ENCODE measurements at regions not wholly inside any gene's neighbourhood (a gene's known extent, or its start where the extent isn't known, plus 50 kb on each side); places are given as distances from the start of the nearest gene placed in this dataset.
A peak's percentile ranks its signal among the peaks of the same experiment; 100 is the strongest.

- H3K27ac Mint-ChIP-seq, result peak overlapping the region; percentile 53; the same call in 1 of the 2 replicates
- peak; percentile 15 for DNase-seq (ENCODE audit: low spot score)
- Histone ChIP-seq H3K27ac (ENCODE audit: low read depth) (no peak overlapping the region), H3K4me2 (no peak overlapping the region), H3K4me3 (no peak overlapping the region), H3K4me1 (ENCODE audit: insufficient read depth) (peaks cover 6% of the 10 kb centered on the region; the same call in 1 of the 2 replicates), H2AFZ (no peak overlapping the region), H3K36me3 (ENCODE audit: insufficient read depth) (no peaks in the 10 kb centered on the region), H3K79me2 (replicated peaks; ENCODE audit: insufficient read depth) (no peaks in the 10 kb centered on the region), H3K9me2 (ENCODE audit: insufficient read depth) (no peaks in the 10 kb centered on the region), H3F3A (replicated peaks; ENCODE audit: low read depth) (no peaks in the 10 kb centered on the region), H4K20me1 (replicated peaks; ENCODE audit: insufficient read depth) (no peaks in the 10 kb centered on the region), H3K27me3 (ENCODE audit: insufficient read depth) (no peaks in the 10 kb centered on the region)
- no peak for TF ChIP-seq POLR2AphosphoS5 (IDR thresholded peaks at IDR 0.05; ENCODE audit: low read depth)
- no peak for TF ChIP-seq REST (IDR thresholded peaks at IDR 0.05; ENCODE audit: unreplicated experiment)
- TF ChIP-seq STAT1 (IDR thresholded peaks at IDR 0.05; ENCODE audit: unreplicated experiment), result no peak
- TF ChIP-seq ZNF462 (CRISPR knock-in tag; IDR thresholded peaks at IDR 0.05), result no peak
- TF ChIP-seq CREB1 (CRISPR knock-in tag; IDR thresholded peaks at IDR 0.05; ENCODE audit: low read depth), result no peak
- TF ChIP-seq NANOG (IDR thresholded peaks at IDR 0.05; ENCODE audit: borderline replicate concordance), result no peak
- TF ChIP-seq ETS1 (IDR thresholded peaks at IDR 0.05), result no peak
- TF ChIP-seq EZH2phosphoT487 (IDR thresholded peaks at IDR 0.05; ENCODE audit: unreplicated experiment), result no peak
- TF ChIP-seq ZNF114 (CRISPR knock-in tag; IDR thresholded peaks at IDR 0.05), result no peak
- no peak for TF ChIP-seq JUNB (IDR thresholded peaks at IDR 0.05; ENCODE audit: unreplicated experiment)
- TF ChIP-seq EZH2 (IDR thresholded peaks at IDR 0.05; ENCODE audit: low read depth, unreplicated experiment), result no peak
- no peak for TF ChIP-seq ZNF331 (CRISPR knock-in tag; IDR thresholded peaks at IDR 0.05; ENCODE audit: low read depth)
- no peak for TF ChIP-seq CTCF (conservative IDR thresholded peaks at IDR 0.05; ENCODE audit: low read depth in 2 of 2)
- H3K36me3 Mint-ChIP-seq (ENCODE audit: low read depth), result no peaks in the 10 kb centered on the region
- H3K4me3 Mint-ChIP-seq, result no peak overlapping the region
- H3K27me3 Mint-ChIP-seq (ENCODE audit: insufficient read depth, low read depth, poor library complexity), result no peaks in the 10 kb centered on the region
- H3K9me3 Mint-ChIP-seq, result no peaks in the 10 kb centered on the region; the same call in 2 of the 3 replicates
- no peak; the same call in 2 of the 3 replicates for ATAC-seq
- H3K4me1 Mint-ChIP-seq, result peaks cover 36% of the 10 kb centered on the region
Measured at GRCh38 chr7:46281071-46281470, 360.0 kb upstream of the IGFBP3 start.
